GM23248 (cell line): ENCODE measurements at regions not wholly inside any gene's neighbourhood (a gene's known extent, or its start where the extent isn't known, plus 50 kb on each side); places are given as distances from the start of the nearest gene placed in this dataset.

ENCODE experiments used
- EZH2 ChIP-seq: fragments of 200-600 bp; sonication (generic); IDR thresholded peaks from 2 replicates; pipeline ENCODE4 v1.6.1; 2018; ENCODE audit warnings: antibody characterized with exemption, mild to moderate bottlenecking; ENCODE audit not compliant: insufficient read depth, poor library complexity, severe bottlenecking
- EZH2phosphoT487 ChIP-seq: fragments of 200-600 bp; sonication (generic); IDR thresholded peaks from 2 replicates; pipeline ENCODE4 v1.6.1; 2018; ENCODE audit warnings: antibody characterized with exemption, moderate library complexity, mild to moderate bottlenecking, low read depth; ENCODE audit not compliant: insufficient read depth

- TF ChIP-seq EZH2 (no peak), EZH2phosphoT487 (no peak)
These were observed 287.5 kb downstream of the ZNF536 start for GRCh38 chr19:30659638-30660037.
